Endothelial cell of umbilical vein (primary cell): ENCODE measurements at regions not wholly inside any gene's neighbourhood (a gene's known extent, or its start where the extent isn't known, plus 50 kb on each side); places are given as distances from the start of the nearest gene placed in this dataset.

Experiments used
- BruUV-seq: library from RNA; stranded (reverse); fragments of 400-500 nt; replicated peaks from 2 replicates; lab custom pipeline; 2021; lab: Mats Ljungman, UMichigan
- CTCF ChIA-PET: fragments of 300-600, 350-600 bp; sonication (Branson Sonifier 250); formaldehyde crosslinking; loops from one replicate; lab custom pipeline; 2021; ENCODE audit warnings: antibody characterized with exemption, inconsistent platforms; lab: Charles Lee
- POLR2A ChIA-PET: fragments of 300-600, 350-600 bp; sonication (Branson Sonifier 250); formaldehyde crosslinking; loops from one replicate; lab custom pipeline; 2021; ENCODE audit warnings: antibody characterized with exemption, inconsistent platforms; lab: Charles Lee
- DNase-seq: peaks from one replicate; pipeline ENCODE4 v3.0.0-alpha.2; 2011; ENCODE audit warnings: low read depth, low spot score
- FAIRE-seq: peaks from 2 replicates; lab custom pipeline; 2011; peaks lifted over from hg19 to GRCh38; lab: Jason Lieb, UNC
- H2AFZ ChIP-seq: 2 replicates; pipeline ENCODE4 v1.6.0; 2012; ENCODE audit warnings: low read depth, low read length, control low read depth, inconsistent platforms
- H3K27ac ChIP-seq: 2 replicates; pipeline ENCODE4 v1.5.1; 2011; ENCODE audit warnings: low read depth, mild to moderate bottlenecking, control low read depth, low read length, moderate library complexity; ENCODE audit not compliant: insufficient read depth
- H3K27me3 ChIP-seq, 2 experiments: 2 replicates each; pipeline versions ENCODE4 v1.6.0 to v1.6.1; 2011; ENCODE audit warnings: low read length in 2 of 2, mixed read lengths in 1 of 2; ENCODE audit not compliant: control insufficient read depth in 2 of 2, insufficient read depth in 2 of 2
- H3K36me3 ChIP-seq, 2 experiments: 2 replicates in 1 of 2; 3 replicates in 1 of 2; pipeline ENCODE4 v1.5.1; 2011; ENCODE audit warnings: low read length in 2 of 2, mild to moderate bottlenecking in 1 of 2, moderate library complexity in 1 of 2; ENCODE audit not compliant: control insufficient read depth in 2 of 2, insufficient read depth in 2 of 2; ENCODE audit errors: extremely low read depth in 1 of 2
- H3K4me1 ChIP-seq: 3 replicates; pipeline ENCODE4 v1.5.1; 2011; ENCODE audit warnings: mild to moderate bottlenecking, low read length; ENCODE audit not compliant: control insufficient read depth, insufficient read depth; ENCODE audit errors: extremely low read depth
- H3K4me2 ChIP-seq: 2 replicates; pipeline ENCODE4 v1.6.1; 2011; ENCODE audit warnings: low read length, control low read depth, mixed read lengths; ENCODE audit not compliant: insufficient read depth
- H3K4me3 ChIP-seq, 3 experiments: fragments of 200-600 bp in 1 of 3; sonication (generic), shearing (Covaris generic) in 1 of 3; replicated peaks in 1 of 3; 2 replicates each; pipeline ENCODE4 v1.5.1; 2011 to 2016; ENCODE audit warnings: control low read depth in 3 of 3, low read length in 3 of 3, mild to moderate bottlenecking in 2 of 3, inconsistent platforms in 1 of 3, low read depth in 1 of 3, moderate library complexity in 1 of 3; ENCODE audit not compliant: insufficient read depth in 1 of 3
- H3K79me2 ChIP-seq: 2 replicates; pipeline ENCODE4 v1.6.0; 2012; ENCODE audit warnings: low read length, inconsistent platforms; ENCODE audit not compliant: control insufficient read depth, insufficient read depth
- H3K9ac ChIP-seq: replicated peaks from 2 replicates; pipeline ENCODE3; 2011; ENCODE audit warnings: low read length, control low read depth; ENCODE audit not compliant: insufficient read depth; ENCODE audit errors: extremely low read depth
- H3K9me1 ChIP-seq: replicated peaks from 3 replicates; pipeline ENCODE4 v1.6.0; 2011; ENCODE audit warnings: mild to moderate bottlenecking, low read length; ENCODE audit not compliant: control insufficient read depth, insufficient read depth; ENCODE audit errors: extremely low read depth
- H3K9me3 ChIP-seq: replicated peaks from 2 replicates; pipeline ENCODE4 v1.5.1; 2012; ENCODE audit warnings: low read length, inconsistent platforms; ENCODE audit not compliant: control insufficient read depth, insufficient read depth
- H4K20me1 ChIP-seq: replicated peaks from 2 replicates; pipeline ENCODE3; 2011; ENCODE audit warnings: mild to moderate bottlenecking, low read length; ENCODE audit not compliant: control insufficient read depth, insufficient read depth; ENCODE audit errors: extremely low read depth
- CTCF ChIP-seq, 2 donors: IDR thresholded peaks; 1 replicate in 1 of 2; 2 replicates in 1 of 2; pipeline ENCODE4 v1.5.1; 2011; ENCODE audit warnings: low read length in 2 of 2, mild to moderate bottlenecking in 2 of 2, moderate library complexity in 2 of 2, control low read depth in 1 of 2, inconsistent platforms in 1 of 2, low read depth in 1 of 2; ENCODE audit not compliant: insufficient read depth in 1 of 2; ENCODE audit errors: extremely low read depth in 1 of 2
- EZH2 ChIP-seq: IDR thresholded peaks from 2 replicates; pipeline ENCODE4 v1.6.1; 2012; ENCODE audit warnings: borderline replicate concordance, low read depth, mild to moderate bottlenecking, moderate library complexity, low read length, inconsistent platforms; ENCODE audit not compliant: severe bottlenecking
- FOS ChIP-seq: IDR thresholded peaks from 2 replicates; pipeline ENCODE4 v1.6.1; 2011; ENCODE audit warnings: mild to moderate bottlenecking, low read length, moderate library complexity, borderline replicate concordance; ENCODE audit not compliant: insufficient read depth
- GATA2 ChIP-seq: IDR thresholded peaks from 2 replicates; pipeline ENCODE4 v1.7.0; 2011; ENCODE audit warnings: low read depth, mild to moderate bottlenecking, moderate library complexity, mixed read lengths, low read length; ENCODE audit not compliant: insufficient read length, insufficient read depth
- JUN ChIP-seq: IDR thresholded peaks from 2 replicates; pipeline ENCODE4 v1.6.1; 2011; ENCODE audit warnings: borderline replicate concordance, low read depth; ENCODE audit not compliant: insufficient read length, insufficient read depth
- MAX ChIP-seq: IDR thresholded peaks from 2 replicates; pipeline ENCODE4 v1.6.1; 2011; ENCODE audit not compliant: insufficient read depth, insufficient read length
- POLR2A ChIP-seq: IDR thresholded peaks from 2 replicates; pipeline ENCODE4 v1.6.1; 2012; ENCODE audit warnings: low read depth, mild to moderate bottlenecking, control low read depth, low read length
- POLR2AphosphoS5 ChIP-seq: IDR thresholded peaks from 2 replicates; pipeline ENCODE4 v1.6.1; 2012; ENCODE audit warnings: low read depth, mild to moderate bottlenecking, control low read depth, low read length, moderate library complexity; ENCODE audit not compliant: insufficient read depth
- dilution Hi-C: fragments of 300-500 bp; cut with MboI; formaldehyde crosslinking; loops from one replicate; pipeline ENCODE4 v1.15.0; 2019; ENCODE audit warnings: low sequenced_read_pairs; ENCODE audit not compliant: extremely low pct_ligation_motif_present
- intact Hi-C: fragments of 100-400 bp; cut with micrococcal nuclease; formaldehyde crosslinking; loops from one replicate; pipeline ENCODE4 v1.10.0; 2022

- no peak overlapping the region for H3K4me2 ChIP-seq
- DNase-seq, result no peak
- FAIRE-seq, result no peak
- H3K79me2 ChIP-seq, result no peaks in the 10 kb centered on the region
- CTCF ChIA-PET, result interaction anchor here (2.4 kb wide), 1 partner anchor 127 kb away, joined by 10 read pairs; no protein-coding TSS in a partner anchor
- TF ChIP-seq MAX, result no peak
- no peak for TF ChIP-seq POLR2AphosphoS5
- no peak for TF ChIP-seq GATA2
- no peak for TF ChIP-seq POLR2A
- no peak for TF ChIP-seq CTCF (IDR thresholded peaks at IDR 0.05; ENCODE audit: extremely low read depth in 1 of 2, insufficient read depth in 1 of 2, low read depth in 1 of 2, low read length in 2 of 2)
- TF ChIP-seq EZH2, result no peak
- no peak for TF ChIP-seq JUN
- no peak for TF ChIP-seq FOS
- no peaks in the 10 kb centered on the region for H3K27me3 ChIP-seq
- H3K9ac ChIP-seq, result no peak overlapping the region
- dilution Hi-C loops (no loop called here), intact Hi-C loops (no loop called here)
- POLR2A ChIA-PET, result no interaction called here
- no TSS peak for BruUV-seq
- H2AFZ ChIP-seq, result no peak overlapping the region
- no peaks in the 10 kb centered on the region for H4K20me1 ChIP-seq
- H3K9me1 ChIP-seq, result no peaks in the 10 kb centered on the region
- no peaks in the 10 kb centered on the region for H3K9me3 ChIP-seq
- H3K36me3 ChIP-seq, result no peaks in the 10 kb centered on the region
- no peak overlapping the region for H3K4me3 ChIP-seq
- H3K27ac ChIP-seq, result no peak overlapping the region
- no peaks in the 10 kb centered on the region for H3K4me1 ChIP-seq
Measured at GRCh38 chr16:85242140-85242539, 129.9 kb upstream of the CIBAR2 start.
